Mesendoderm (in vitro differentiated cells): ENCODE measurements at regions not wholly inside any gene's neighbourhood (a gene's known extent, or its start where the extent isn't known, plus 50 kb on each side); places are given as distances from the start of the nearest gene placed in this dataset.

Source experiments
- DNase-seq: peaks from one replicate; pipeline ENCODE4 v3.0.0; 2013
- H2AK5ac ChIP-seq: 2 replicates; pipeline ENCODE4 v1.6.1; 2013; ENCODE audit warnings: low read length, inconsistent platforms
- H2BK120ac ChIP-seq: 2 replicates; pipeline ENCODE4 v1.6.1; 2013; ENCODE audit warnings: low read depth, mild to moderate bottlenecking, low read length, moderate library complexity, mixed read lengths
- H2BK15ac ChIP-seq: replicated peaks from 2 replicates; pipeline ENCODE4 v1.6.1; 2013; ENCODE audit warnings: low read depth, mild to moderate bottlenecking, moderate library complexity
- H2BK5ac ChIP-seq: 2 replicates; pipeline ENCODE4 v1.6.1; 2013; ENCODE audit warnings: low read length, inconsistent platforms
- H3K18ac ChIP-seq: 2 replicates; pipeline ENCODE4 v1.6.1; 2013; ENCODE audit warnings: mild to moderate bottlenecking, low read length, mixed read lengths
- H3K23ac ChIP-seq: one replicate; pipeline ENCODE4 v1.6.1; 2013; ENCODE audit warnings: low read length
- H3K27ac ChIP-seq: 2 replicates; pipeline ENCODE4 v1.5.1; 2013; ENCODE audit warnings: low read depth, mild to moderate bottlenecking, inconsistent platforms, low read length, moderate library complexity
- H3K27me3 ChIP-seq: 2 replicates; pipeline ENCODE4 v1.6.1; 2013; ENCODE audit warnings: low read length, control low read depth, mild to moderate bottlenecking, inconsistent platforms; ENCODE audit not compliant: insufficient read depth, poor library complexity
- H3K36me3 ChIP-seq: 2 replicates; pipeline ENCODE4 v1.6.1; 2013; ENCODE audit warnings: low read length, inconsistent platforms; ENCODE audit not compliant: control insufficient read depth, insufficient read depth
- H3K4ac ChIP-seq: one replicate; pipeline ENCODE4 v1.6.1; 2013; ENCODE audit warnings: low read depth, mild to moderate bottlenecking, low read length, moderate library complexity
- H3K4me1 ChIP-seq: 2 replicates; pipeline ENCODE4 v1.6.1; 2013; ENCODE audit warnings: low read depth, low read length, inconsistent platforms; ENCODE audit not compliant: control insufficient read depth
- H3K4me2 ChIP-seq: 2 replicates; pipeline ENCODE4 v1.6.1; 2013; ENCODE audit warnings: low read length
- H3K4me3 ChIP-seq: 2 replicates; pipeline ENCODE4 v1.5.1; 2013; ENCODE audit warnings: mild to moderate bottlenecking, low read length
- H3K56ac ChIP-seq: one replicate; pipeline ENCODE4 v1.6.1; 2013; ENCODE audit warnings: low read length
- H3K79me1 ChIP-seq: 2 replicates; pipeline ENCODE4 v1.6.1; 2013; ENCODE audit warnings: low read length, inconsistent platforms
- H3K79me2 ChIP-seq: 2 replicates; pipeline ENCODE4 v1.6.1; 2013; ENCODE audit warnings: mild to moderate bottlenecking, low read length; ENCODE audit not compliant: control insufficient read depth, insufficient read depth
- H3K9ac ChIP-seq: 2 replicates; pipeline ENCODE4 v1.6.1; 2013; ENCODE audit warnings: low read length, inconsistent platforms
- H4K5ac ChIP-seq: one replicate; pipeline ENCODE4 v1.6.1; 2013; ENCODE audit warnings: low read length
- H4K8ac ChIP-seq: one replicate; pipeline ENCODE4 v1.6.1; 2013; ENCODE audit warnings: low read depth, mild to moderate bottlenecking, control low read depth, low read length, moderate library complexity
- WGBS: extraction: QIAGEN DNeasy Blood & Tissue Kit; methylation state at CpG from one replicate; pipeline ENCODE4 v1.1.7; 2013; ENCODE audit warnings: low lambda C conversion rate, missing lambda C conversion rate; ENCODE audit not compliant: insufficient coverage; ENCODE audit errors: extremely low coverage; 5-methylcytosine and 5-hydroxymethylcytosine counted together

DNA sequence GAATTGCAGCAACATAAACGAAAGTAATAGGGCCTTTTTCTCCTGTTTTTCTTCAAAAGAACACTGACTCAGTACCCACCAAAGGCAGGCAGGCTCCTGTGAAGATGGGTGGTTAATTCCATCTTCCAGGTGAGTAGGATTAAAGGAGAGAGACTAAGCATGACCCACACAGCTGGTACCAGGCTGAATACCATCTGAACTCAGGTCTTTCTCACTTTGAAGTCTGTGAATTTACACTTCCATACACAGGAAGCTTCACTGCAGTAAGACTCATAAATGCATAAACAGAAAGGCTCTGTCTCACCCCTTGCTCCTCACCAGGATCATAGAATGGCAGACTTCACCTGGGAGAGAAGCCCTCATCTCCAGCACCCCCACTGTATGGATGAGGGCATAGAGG is 194.6 kb downstream of the KLF12 start:
- Histone ChIP-seq H3K27ac (no peak overlapping the region), H3K56ac (no peak overlapping the region), H3K18ac (no peak overlapping the region), H2BK15ac (no peak overlapping the region), H3K36me3 (no peaks in the 10 kb centered on the region), H3K27me3 (no peaks in the 10 kb centered on the region), H3K4me2 (no peak overlapping the region), H3K79me1 (no peaks in the 10 kb centered on the region), H3K4me1 (peaks cover 4% of the 10 kb centered on the region), H3K79me2 (no peaks in the 10 kb centered on the region), H3K23ac (no peak overlapping the region), H4K8ac (no peak overlapping the region), H3K4ac (no peak overlapping the region), H4K5ac (no peak overlapping the region), H2BK5ac (no peak overlapping the region), H3K9ac (no peak overlapping the region), H2AK5ac (no peak overlapping the region), H2BK120ac (no peak overlapping the region), H3K4me3 (no peak overlapping the region)
- WGBS: no CpG with 5 or more reads among the region's 1 CpG
- DNase-seq: no peak

DNA sequence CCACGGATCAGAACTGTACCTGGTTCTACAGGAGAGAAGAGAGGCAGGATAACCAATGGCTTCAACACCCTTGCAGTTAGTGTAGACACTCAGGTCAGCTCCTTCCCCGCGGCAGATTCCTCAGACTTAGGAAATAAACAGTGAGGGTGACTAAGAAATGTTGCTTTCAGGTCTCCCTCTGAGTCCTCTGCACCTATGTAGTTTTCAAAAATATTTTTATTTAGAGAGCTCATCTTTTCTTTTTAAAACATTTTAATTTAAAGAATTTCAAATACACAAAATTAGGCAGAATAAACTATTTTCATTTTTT is 195.2 kb downstream of the KLF12 start:
- Histone ChIP-seq H3K27me3 (no peaks in the 10 kb centered on the region), H3K27ac (no peak overlapping the region)
- WGBS: no CpG with 5 or more reads among the region's 3 CpGs

DNA sequence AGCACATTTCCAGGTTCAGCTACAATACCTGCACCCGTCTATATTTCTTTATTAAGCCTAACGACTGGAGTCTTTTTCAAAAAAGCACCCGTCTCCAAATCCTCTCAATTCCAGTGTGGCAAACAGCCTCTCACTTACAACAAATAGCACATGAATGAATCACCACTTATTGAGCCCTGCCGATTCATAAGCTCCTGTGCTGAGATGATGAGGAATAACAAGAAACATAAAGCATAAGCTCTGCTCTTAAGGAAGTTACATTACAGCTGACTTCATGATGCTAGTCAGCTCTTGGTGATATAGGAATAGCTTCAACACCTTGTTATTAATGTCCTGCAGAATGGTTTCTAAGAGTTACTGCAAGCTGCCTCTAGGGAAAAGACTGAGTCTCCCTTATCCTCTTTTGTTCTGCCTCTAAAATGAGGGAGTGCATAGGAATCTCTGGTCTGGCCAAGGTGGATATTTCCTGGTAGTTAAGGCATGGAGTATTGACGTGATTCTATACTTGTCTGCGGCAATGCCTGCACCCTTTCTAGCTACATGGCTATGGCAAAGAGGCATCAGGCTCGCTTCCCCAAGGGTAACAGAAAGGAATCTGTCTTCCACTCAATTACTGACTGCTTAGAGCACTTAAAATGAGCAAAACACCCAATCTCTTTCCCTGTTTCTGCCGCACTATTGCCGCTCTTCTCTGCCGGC is 195.7 kb downstream of the KLF12 start:
- Histone ChIP-seq H3K4me2 (no peak overlapping the region), H3K27ac (no peak overlapping the region), H4K8ac (no peak overlapping the region), H3K79me1 (no peaks in the 10 kb centered on the region), H3K79me2 (no peaks in the 10 kb centered on the region), H3K4me3 (no peak overlapping the region), H3K4me1 (peaks cover 4% of the 10 kb centered on the region), H3K27me3 (no peaks in the 10 kb centered on the region), H3K18ac (peak overlapping the region; percentile 13), H3K9ac (no peak overlapping the region), H2AK5ac (no peak overlapping the region), H4K5ac (no peak overlapping the region), H3K23ac (no peak overlapping the region), H2BK120ac (no peak overlapping the region), H2BK5ac (no peak overlapping the region), H2BK15ac (no peak overlapping the region), H3K56ac (peak overlapping the region; percentile 44), H3K4ac (no peak overlapping the region), H3K36me3 (no peaks in the 10 kb centered on the region)
- WGBS: no CpG with 5 or more reads among the region's 10 CpGs
- DNase-seq: peak; percentile 67

More for the DNA sequence above, 195.2 kb downstream of the KLF12 start:
- H3K56ac ChIP-seq: peak overlapping the region; percentile 44
- no peak overlapping the region for H2BK120ac ChIP-seq
- H3K4me3 ChIP-seq: no peak overlapping the region
- H4K8ac ChIP-seq: no peak overlapping the region
- peak overlapping the region; percentile 13 for H3K18ac ChIP-seq
- DNase-seq: peak; percentile 24
- no peaks in the 10 kb centered on the region for H3K36me3 ChIP-seq
- H3K4me1 ChIP-seq: peaks cover 4% of the 10 kb centered on the region
- H2BK5ac ChIP-seq: no peak overlapping the region
- H3K79me2 ChIP-seq: no peaks in the 10 kb centered on the region
- no peak overlapping the region for H3K4ac ChIP-seq
- no peak overlapping the region for H2AK5ac ChIP-seq
- no peak overlapping the region for H3K4me2 ChIP-seq
- H3K9ac ChIP-seq: no peak overlapping the region
- H3K79me1 ChIP-seq: no peaks in the 10 kb centered on the region
- no peak overlapping the region for H4K5ac ChIP-seq
- H3K23ac ChIP-seq: no peak overlapping the region
- H2BK15ac ChIP-seq: no peak overlapping the region

DNA sequence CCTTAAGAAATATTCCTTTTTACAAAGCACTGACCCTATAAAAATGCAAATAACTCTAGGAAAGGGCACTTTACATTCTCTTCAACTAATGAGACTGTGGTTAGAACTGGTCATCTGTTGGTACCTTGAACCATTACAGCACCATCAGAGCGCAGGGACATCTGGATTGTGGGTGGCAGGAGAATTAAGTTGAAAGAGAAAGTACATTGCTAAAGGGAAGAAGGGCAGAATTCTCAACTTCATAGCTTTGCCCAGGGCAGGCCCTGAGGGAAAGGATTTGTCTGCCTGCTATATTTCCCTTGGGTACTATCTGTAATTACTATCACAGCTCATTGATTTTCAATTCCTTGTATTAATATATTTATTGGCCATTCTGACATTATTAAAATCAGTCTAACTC is 196.8 kb downstream of the KLF12 start:
- Histone ChIP-seq H3K36me3 (no peaks in the 10 kb centered on the region), H3K27me3 (no peaks in the 10 kb centered on the region), H2AK5ac (no peak overlapping the region), H2BK120ac (no peak overlapping the region), H4K5ac (no peak overlapping the region), H3K56ac (no peak overlapping the region), H3K4me2 (no peak overlapping the region), H3K23ac (no peak overlapping the region), H2BK5ac (no peak overlapping the region), H3K79me1 (no peaks in the 10 kb centered on the region), H3K4me3 (no peak overlapping the region), H3K18ac (no peak overlapping the region), H3K79me2 (no peaks in the 10 kb centered on the region), H4K8ac (no peak overlapping the region), H2BK15ac (no peak overlapping the region), H3K9ac (no peak overlapping the region), H3K4me1 (peaks cover 4% of the 10 kb centered on the region), H3K4ac (no peak overlapping the region), H3K27ac (no peak overlapping the region)
- WGBS: no CpG with 5 or more reads among the region's 1 CpG
- DNase-seq: no peak

DNA sequence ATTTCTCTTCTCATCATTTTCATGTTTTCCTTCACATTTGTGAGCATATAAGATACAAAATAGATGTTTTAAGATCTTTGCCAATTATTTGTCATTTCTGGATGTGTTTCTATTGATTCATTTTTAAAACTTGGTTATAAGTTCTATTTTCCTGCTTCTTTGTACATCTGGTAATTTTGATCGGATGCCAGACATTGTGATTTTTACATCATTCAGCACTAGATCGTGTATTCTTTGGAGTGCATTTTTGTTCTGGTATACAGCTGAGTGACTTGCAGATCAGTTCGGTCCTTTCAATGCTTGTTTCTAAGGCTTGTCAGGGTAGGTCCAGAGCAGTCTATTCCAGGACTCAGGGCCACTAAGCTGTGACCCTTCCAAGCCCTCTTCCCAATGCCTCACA is 198.2 kb downstream of the KLF12 start:
- WGBS: no CpG with 5 or more reads among the region's 3 CpGs
- H3K27ac ChIP-seq: no peak overlapping the region
- H2BK120ac ChIP-seq: no peak overlapping the region
- no peak overlapping the region for H2BK5ac ChIP-seq
- H3K36me3 ChIP-seq: no peaks in the 10 kb centered on the region
- H2BK15ac ChIP-seq: no peak overlapping the region
- no peak overlapping the region for H3K23ac ChIP-seq
- no peak for DNase-seq
- no peaks in the 10 kb centered on the region for H3K27me3 ChIP-seq
- H3K4ac ChIP-seq: no peak overlapping the region
- H3K9ac ChIP-seq: no peak overlapping the region
- no peak overlapping the region for H4K5ac ChIP-seq
- no peak overlapping the region for H2AK5ac ChIP-seq
- H4K8ac ChIP-seq: no peak overlapping the region
- H3K79me1 ChIP-seq: no peaks in the 10 kb centered on the region
- H3K4me1 ChIP-seq: peaks cover 4% of the 10 kb centered on the region
- H3K4me2 ChIP-seq: no peak overlapping the region
- H3K18ac ChIP-seq: no peak overlapping the region
- no peak overlapping the region for H3K4me3 ChIP-seq
- no peak overlapping the region for H3K56ac ChIP-seq
- H3K79me2 ChIP-seq: no peaks in the 10 kb centered on the region

DNA sequence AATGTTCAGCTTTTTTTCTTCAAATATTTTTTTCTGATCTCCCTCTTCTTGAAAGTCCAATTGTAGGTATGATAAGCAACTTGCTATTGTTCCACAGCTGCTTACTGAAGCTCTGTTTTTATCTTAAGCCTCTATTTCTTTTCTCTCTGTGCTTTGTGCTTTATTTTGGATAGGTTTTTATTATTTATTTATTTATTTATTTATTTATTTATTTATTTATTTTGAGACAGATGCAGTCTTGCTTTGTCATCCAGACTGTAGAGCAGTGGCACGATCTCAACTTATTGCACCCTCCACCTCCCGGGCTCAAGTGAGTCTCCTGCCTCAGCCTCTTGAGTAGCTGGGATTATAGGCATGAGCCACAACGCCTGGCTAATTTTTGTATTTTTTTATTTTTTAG is 199.4 kb downstream of the KLF12 start:
- H3K23ac ChIP-seq: no peak overlapping the region

More for the DNA sequence above, 199.4 kb downstream of the KLF12 start:
- Histone ChIP-seq H3K4ac (no peak overlapping the region), H2BK5ac (no peak overlapping the region), H3K4me2 (no peak overlapping the region), H3K4me1 (peaks cover 4% of the 10 kb centered on the region), H2AK5ac (no peak overlapping the region), H3K36me3 (no peaks in the 10 kb centered on the region), H3K79me2 (no peaks in the 10 kb centered on the region), H4K8ac (no peak overlapping the region), H3K56ac (no peak overlapping the region), H2BK15ac (no peak overlapping the region), H4K5ac (no peak overlapping the region), H2BK120ac (no peak overlapping the region), H3K27ac (no peak overlapping the region), H3K27me3 (no peaks in the 10 kb centered on the region), H3K79me1 (no peaks in the 10 kb centered on the region), H3K9ac (no peak overlapping the region), H3K18ac (no peak overlapping the region), H3K4me3 (no peak overlapping the region)
- DNase-seq: no peak
- WGBS: no CpG with 5 or more reads among the region's 3 CpGs
